Erythroblast (primary cell): ENCODE measurements at regions not wholly inside any gene's neighbourhood (a gene's known extent, or its start where the extent isn't known, plus 50 kb on each side); places are given as distances from the start of the nearest gene placed in this dataset.

ENCODE experiments used
- GATA1 ChIP-seq: IDR thresholded peaks from 2 replicates; pipeline ENCODE4 v1.6.1; 2011; ENCODE audit warnings: low read depth, mild to moderate bottlenecking, control low read depth, low read length, moderate library complexity
- POLR2A ChIP-seq: IDR thresholded peaks from 2 replicates; pipeline ENCODE4 v1.6.1; 2011; ENCODE audit warnings: mild to moderate bottlenecking, low read length

DNA sequence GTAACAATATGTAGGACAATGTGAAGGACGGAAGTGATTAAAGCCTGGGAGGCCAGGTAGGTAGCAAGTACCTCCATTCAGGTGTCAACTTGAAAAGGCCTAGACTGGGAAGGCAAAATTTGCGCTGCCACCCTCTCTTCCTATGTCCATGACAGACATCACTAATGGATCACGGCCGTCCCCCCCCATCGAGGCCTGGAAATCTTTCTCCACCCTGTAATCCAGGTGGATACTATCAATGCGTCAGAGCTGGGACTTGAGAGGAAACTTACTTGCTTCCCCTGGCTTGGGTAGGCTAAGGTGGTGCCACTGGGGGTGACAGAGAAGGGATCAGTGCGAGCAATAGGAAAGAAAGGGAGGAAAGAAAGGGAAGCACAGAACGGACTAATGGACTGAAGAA is 156.1 kb downstream of the SALL1 start:
- TF ChIP-seq POLR2A (no peak), GATA1 (no peak)
